Right ventricle myocardium inferior (tissue), 1 donor: ENCODE measurements at regions not wholly inside any gene's neighbourhood (a gene's known extent, or its start where the extent isn't known, plus 50 kb on each side); places are given as distances from the start of the nearest gene placed in this dataset.

Experiments used
- ATAC-seq: fragments of 200-7000 bp; cut with Tn5 transposase; one replicate; pipeline ENCODE4 v1.9.1; 2020; ENCODE audit warnings: mild to moderate bottlenecking, moderate library complexity
- DNase-seq: peaks from one replicate; pipeline ENCODE4 v3.0.0; 2021; ENCODE audit errors: missing footprints
- intact Hi-C: fragments of 100-400 bp; cut with DNase I; formaldehyde crosslinking; loops from one replicate; pipeline ENCODE4 v1.11.0; 2022
- donor health status: DM: no; HTN: yes; CAD: no; lungs with severe emphysema.

GRCh38 chr17:77697480-77698400 lies 260.8 kb upstream of the TNRC6C start:
- DNase-seq (no peak), ATAC-seq (no peak)
- intact Hi-C loops = no loop called here

DNA sequence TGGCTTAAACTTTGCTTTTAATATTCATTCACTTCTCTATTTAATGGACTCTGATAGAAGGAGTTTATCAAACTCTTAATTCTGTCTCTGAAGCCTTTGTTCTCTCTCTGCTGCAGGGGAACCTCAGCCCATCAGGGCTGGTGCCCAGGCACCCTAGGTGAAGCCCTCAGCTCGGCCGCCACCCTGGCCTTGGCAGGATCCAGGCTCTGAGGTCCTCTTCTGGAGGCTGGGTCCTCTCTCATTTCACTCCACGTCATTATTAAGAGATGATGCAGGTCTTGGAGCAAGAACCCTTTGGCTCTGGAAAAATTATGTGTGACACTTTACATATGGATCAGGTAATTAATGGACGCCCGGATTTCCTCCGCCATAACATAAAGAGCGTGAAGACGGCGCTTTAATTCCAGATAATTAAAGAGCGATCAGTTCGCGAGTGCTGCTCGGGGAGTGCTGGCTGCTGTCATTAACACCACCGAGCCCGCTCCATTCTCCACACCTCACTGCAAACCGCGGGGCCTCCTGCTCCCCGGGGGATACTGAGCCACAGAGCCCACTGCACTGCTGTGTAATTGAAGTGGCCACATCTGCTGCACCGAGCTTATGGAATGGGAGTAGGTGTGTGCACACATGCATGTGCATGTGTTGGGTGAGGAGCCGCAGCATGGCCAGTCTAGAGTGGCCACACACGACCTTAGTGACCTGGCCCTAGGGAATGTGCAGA lies 259.4 kb upstream of the TNRC6C start:
- intact Hi-C loops = no loop called here
- no peak for ATAC-seq
- DNase-seq = no peak

DNA sequence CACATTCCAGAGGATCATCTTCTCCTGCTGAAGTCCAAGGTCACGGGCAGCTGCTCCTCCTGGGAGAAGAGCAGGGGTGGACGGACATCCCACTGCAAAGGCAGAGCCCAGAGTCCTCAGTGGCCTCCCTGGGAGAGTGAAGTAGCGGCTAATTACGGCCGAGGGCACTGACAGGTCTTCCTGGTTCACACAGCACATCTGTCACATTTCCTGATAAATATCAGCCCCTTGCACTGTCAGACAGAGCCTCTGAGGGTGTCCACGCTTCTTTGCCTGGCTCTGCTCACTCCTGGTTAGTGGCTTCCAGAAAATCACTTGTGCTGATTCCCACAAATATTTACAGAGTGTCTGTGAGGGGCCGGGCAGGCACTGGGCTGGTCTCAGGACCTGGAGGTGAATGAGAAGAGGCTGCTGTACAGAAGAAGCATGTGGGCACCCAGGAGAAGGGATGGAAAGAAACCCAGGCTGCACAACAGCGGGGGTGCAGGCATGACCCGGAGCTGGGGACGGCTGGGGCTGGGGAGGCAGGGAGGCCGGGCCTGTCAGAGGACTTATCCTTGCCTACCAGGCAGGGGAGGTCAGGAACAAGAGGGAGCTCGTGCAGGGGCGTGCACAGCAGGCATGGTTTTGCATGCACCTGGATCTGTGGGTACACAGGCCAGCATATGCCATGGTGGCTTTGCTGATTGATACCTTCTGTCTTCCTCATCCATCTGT lies 258.2 kb upstream of the TNRC6C start:
- ATAC-seq (peak; percentile 8), DNase-seq (no peak)
- intact Hi-C loops = no loop called here

DNA sequence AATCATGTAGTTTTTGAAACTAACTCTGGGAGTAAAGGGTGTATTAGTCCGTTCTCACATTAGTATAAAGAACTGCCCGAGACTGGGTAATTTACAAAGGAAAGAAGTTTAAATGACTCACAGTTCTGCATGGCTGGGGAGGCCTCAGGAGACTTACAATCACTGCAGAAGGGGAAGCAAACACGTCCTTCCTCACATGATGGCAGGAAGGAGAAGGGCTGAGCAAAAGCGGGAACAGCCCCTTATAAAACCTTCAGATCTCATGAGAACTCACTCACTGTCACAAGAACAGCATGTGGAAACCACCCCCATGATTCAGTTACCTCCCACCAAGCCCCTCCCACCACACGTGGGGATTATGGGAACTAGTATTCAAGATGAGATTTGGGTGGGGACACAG lies 256.5 kb upstream of the TNRC6C start:
- DNase-seq (no peak), ATAC-seq (no peak)
- intact Hi-C loops = no loop called here

GRCh38 chr17:77704048-77704815 lies 254.3 kb upstream of the TNRC6C start:
- intact Hi-C loops = no loop called here
- ATAC-seq = no peak
- no peak for DNase-seq

DNA sequence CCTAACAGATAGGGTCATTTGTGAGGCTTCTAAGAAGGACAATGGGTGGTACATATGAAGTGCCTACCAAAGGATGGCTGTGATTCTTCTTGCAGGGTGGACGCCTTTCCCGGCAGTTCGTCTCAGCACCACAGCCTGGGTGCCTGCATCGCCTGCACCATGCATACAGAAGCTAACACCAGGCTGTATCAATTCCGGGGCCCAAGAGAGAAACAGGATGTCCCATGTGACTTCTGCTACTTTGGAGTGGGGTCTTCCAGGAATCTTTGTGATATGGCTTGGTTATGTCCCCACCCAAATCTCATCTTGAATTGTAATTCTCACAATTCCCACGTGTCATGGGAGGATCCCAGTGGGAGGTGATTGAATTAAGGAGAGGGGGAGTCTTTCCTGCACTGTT lies 251.6 kb upstream of the TNRC6C start:
- ATAC-seq = no peak
- no peak for DNase-seq
- intact Hi-C loops = no loop called here

- ATAC-seq (no peak), DNase-seq (no peak)
- intact Hi-C loops = no loop called here
Observed at GRCh38 chr17:77707546-77707945, 251.0 kb upstream of the TNRC6C start.

DNA sequence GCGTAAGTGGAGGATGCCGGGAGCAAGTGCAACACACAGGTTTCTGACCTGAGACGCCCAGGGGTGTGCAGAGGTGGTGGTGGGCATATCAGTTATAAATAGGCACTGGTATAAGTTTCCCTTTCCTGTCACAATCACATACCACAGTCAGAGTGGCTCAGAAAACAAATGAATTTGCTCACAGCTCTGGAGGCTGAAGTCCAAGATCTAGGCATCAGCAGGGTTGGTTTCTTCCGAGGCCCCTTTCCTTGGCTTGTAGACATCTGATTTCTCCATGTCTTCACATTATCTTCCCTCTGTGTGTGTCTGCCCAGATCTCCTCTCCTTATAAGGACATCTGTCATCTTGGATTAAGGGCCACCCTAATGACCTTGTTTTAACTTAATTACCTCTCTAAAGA lies 250.5 kb upstream of the TNRC6C start:
- DNase-seq (no peak), ATAC-seq (no peak)
- intact Hi-C loops = no loop called here

DNA sequence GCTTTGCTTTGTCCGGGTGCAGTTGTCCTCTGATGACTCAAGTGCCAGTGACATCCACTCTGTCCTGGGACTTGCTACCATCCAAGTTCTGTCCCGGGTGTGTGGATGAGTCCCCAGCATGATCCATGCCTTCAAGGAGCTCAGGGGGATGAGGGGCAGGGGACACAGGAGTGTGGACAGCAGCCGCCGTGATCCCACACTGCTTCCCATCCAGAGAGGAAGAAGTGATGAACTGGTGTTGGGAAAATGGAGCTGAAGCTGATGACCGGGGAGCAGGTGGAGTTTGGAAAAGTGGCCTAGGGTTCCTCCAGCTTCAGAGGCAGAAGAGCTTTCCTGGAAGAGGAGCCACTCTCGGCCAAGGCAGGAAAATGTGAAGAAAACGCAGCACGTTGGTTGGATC lies 249.6 kb upstream of the TNRC6C start:
- DNase-seq (no peak), ATAC-seq (no peak)
- intact Hi-C loops = no loop called here

DNA sequence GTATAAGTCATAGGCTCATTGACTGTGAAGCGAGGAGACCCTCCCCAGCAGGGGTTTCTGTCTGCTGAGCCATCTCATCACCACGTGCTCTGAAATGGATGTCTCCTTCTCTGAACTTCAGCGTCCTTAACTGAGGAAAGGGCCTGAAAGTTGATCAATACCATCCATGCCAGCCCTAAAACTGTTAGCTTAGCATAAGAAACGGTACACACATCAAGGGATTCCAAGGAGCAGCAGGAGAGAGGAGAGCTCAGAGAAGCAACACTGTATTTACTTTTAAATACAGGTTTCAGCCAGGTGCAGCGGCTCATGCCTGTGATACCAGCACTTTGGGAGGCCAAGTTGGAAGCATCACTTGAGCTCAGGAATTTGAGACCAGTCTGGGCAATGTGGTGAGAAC lies 248.9 kb upstream of the TNRC6C start:
- ATAC-seq (no peak), DNase-seq (no peak)
- intact Hi-C loops = no loop called here

DNA sequence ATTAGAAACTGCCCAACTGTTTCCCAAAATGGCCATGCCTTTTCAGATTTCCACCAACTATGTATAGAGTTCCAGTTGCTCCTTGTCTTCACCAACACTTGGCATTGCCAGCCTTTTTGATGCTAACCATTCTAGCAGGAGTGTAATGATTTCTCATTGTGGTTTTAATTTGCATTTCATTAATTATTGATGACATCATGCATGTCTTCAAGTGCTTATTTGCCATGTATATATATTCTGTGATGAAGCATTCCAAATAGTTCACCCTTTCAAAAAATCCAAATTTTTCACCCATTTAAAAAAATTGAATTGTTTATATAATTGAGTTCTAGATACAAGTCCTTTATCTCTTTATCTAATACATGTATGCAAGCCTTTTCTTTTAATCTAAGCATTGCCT lies 245.9 kb upstream of the TNRC6C start:
- intact Hi-C loops = no loop called here
- ATAC-seq (no peak), DNase-seq (no peak)

- ATAC-seq (no peak), DNase-seq (no peak)
- intact Hi-C loops = no loop called here
Observed at GRCh38 chr17:77716289-77716926, 242.1 kb upstream of the TNRC6C start.

GRCh38 chr17:77717941-77718668 lies 240.4 kb upstream of the TNRC6C start:
- ATAC-seq (no peak), DNase-seq (no peak)
- intact Hi-C loops = no loop called here

- no peak for DNase-seq
Observed at GRCh38 chr17:77718669-77718961, 239.9 kb upstream of the TNRC6C start.

DNA sequence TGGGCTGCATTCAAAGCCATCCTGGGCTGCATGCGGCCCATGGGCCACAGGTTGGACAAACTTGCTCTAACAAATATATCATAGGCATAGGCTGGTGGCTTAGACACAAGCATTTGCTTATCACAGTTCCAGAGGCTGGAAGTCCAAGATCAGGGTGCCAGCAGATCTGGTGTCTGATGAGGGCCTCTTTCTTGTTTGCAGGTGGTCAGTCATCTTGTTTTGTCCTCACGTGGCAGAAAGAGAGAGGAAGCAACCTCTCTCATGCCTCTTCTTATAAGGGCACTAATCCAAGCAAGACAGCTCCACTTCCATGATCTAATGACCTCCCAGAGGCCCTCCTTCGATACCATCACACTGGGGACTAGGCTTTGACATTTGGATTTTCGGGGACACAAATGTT lies 238.7 kb upstream of the TNRC6C start:
- no peak for DNase-seq
- intact Hi-C loops = no loop called here
- no peak for ATAC-seq

More at GRCh38 chr17:77718669-77718961, 239.9 kb upstream of the TNRC6C start:
- ATAC-seq = no peak
- intact Hi-C loops = no loop called here

DNA sequence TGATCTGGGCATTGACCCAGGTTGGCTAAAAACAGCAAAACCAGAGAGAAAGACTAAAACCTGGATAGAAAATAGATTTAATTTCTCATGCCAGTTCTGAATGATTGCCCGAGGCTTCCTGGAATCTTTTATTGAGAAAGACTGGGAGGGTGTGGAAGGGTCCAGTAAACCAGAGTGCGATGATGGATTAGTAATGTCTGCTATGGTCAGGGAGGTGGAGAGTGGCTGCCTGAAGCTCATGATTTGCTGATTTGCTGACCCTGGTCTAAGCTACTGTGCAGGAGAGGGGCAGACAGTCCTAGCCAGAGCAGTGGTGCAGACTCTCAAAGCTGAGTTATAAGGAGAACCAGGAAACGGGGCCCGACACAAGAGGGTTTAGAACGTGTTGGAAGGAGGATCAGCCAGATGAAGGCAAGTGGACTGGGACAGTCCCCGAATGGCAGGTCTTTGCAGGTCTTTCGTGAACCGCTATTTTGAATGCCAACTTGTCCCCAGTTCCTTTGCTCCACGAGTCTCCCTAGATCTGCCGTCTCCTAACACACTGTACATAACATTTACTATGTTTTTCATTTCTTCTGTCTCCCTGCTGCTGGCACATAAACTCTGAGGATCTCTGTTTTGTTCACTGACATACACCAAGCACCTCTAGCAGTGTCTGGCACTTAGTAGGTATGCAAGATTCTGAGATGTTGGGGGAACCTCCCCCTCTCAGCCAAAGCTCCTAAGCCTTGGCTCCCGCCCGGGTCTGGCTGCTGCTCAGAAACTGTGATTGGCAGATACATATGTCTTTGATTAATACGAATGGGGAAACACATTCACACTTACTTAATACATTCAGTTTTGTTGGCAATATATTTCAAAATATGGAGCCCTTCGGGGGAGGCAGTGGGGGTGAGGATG lies 237.3 kb upstream of the TNRC6C start:
- DNase-seq (no peak), ATAC-seq (no peak)
- intact Hi-C loops = no loop called here

DNA sequence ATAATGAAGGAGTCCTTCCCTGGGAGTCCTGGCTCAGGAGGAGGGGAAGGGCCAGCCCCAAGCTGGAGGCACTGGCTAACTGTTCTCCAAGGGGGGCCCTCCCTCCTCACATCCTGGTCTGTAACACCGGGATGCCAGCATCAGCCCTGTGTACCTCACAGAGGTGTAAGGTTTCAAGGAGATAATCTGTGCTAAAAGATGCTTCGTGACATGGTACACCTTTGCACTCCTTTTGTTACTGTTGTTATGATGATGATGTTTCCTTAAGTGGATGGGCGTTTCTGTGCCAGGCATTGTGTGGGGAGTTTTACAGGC lies 236.7 kb upstream of the TNRC6C start:
- ATAC-seq = no peak
- DNase-seq = no peak
- intact Hi-C loops = no loop called here
